GM12801 (cell line): ENCODE measurements at regions not wholly inside any gene's neighbourhood (a gene's known extent, or its start where the extent isn't known, plus 50 kb on each side); places are given as distances from the start of the nearest gene placed in this dataset.

Experiments
- TF ChIP-seq, protein P1 (sequence below): IDR thresholded peaks from one replicate; pipeline ENCODE4 v1.5.1; 2011; ENCODE audit warnings: control low read depth; ENCODE audit not compliant: insufficient read length; ENCODE audit errors: extremely low read depth

DNA sequence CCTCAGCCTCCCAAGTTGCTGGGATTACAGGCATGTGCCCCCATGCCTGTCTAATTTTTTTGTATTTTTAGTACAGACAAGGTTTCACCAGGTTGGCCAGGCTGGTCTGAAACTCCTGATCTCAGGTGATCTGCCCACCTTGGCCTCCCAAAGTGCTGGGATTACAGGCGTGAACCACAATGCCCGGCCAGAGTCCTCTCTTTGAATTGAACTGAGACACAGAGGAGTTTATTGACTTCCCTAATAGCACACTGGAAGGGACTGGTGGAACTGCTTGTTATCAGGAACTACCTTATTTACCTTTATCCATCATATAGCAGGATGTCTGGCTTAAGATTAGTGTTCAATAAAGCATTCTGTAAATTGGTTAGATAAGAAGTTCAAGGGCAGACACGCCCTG, 613.8 kb downstream of the EFNB2 start:
- TF ChIP-seq, protein P1, sequence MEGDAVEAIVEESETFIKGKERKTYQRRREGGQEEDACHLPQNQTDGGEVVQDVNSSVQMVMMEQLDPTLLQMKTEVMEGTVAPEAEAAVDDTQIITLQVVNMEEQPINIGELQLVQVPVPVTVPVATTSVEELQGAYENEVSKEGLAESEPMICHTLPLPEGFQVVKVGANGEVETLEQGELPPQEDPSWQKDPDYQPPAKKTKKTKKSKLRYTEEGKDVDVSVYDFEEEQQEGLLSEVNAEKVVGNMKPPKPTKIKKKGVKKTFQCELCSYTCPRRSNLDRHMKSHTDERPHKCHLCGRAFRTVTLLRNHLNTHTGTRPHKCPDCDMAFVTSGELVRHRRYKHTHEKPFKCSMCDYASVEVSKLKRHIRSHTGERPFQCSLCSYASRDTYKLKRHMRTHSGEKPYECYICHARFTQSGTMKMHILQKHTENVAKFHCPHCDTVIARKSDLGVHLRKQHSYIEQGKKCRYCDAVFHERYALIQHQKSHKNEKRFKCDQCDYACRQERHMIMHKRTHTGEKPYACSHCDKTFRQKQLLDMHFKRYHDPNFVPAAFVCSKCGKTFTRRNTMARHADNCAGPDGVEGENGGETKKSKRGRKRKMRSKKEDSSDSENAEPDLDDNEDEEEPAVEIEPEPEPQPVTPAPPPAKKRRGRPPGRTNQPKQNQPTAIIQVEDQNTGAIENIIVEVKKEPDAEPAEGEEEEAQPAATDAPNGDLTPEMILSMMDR: no peak

DNA sequence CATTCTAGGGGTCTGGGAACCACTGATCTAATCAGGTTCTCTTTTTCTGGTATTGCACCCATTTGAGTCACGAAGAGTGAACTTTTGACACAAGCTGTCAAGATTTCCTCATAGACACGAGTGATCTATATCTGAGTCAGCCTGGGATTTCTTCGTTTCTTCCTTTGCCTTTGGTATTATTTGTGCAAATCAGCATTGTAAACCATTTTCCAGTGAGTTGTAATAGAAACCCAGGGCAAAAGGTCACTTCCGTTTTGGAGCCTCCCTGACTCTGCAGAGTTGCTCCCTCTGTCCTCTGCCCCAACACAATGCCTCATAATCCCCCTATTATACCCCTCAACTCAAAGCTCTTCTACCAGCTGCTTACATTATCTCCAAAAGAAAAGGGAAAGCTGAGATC, 615.1 kb downstream of the EFNB2 start:
- TF ChIP-seq, protein P1: no peak

DNA sequence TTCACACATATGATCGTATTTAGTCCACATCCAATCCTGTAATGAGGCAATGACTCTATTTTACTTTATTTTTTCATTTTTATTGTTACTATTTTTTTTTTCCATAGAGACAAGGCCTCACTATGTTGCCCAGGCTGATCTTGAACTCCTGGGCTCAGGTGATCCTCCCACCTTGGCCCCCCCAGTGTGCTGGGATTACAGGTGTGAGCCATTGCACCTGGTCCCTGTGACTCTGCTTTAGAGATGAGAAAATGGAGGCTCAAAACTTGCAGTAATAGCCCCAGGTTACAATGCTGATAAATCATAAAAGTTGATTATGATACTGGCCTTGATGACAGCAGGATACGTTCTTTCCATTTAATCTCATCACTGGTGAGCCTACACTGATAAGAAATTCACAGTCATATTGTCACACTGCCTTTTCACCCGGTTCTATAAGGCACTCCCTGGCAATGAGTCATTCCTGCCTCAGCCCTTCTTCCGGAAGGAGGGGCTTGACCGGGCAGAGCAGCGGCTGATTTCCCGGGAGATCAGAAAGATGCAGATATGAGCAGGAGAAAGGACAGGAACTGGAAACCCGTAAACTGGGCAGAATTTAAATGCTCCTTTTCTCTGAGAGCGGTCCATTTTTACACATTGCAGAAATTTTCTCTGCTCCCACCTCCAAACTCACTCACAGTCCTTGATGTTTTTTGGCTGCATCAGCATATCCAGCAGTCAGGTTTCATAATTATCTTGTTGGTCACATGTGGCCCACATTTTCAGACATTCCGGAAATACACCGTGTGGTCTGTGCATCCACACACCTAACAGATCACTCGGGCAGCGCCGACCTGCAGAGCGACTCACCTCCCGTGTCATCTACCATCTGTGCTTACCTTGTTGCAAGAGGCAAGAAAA, 616.4 kb downstream of the EFNB2 start:
- TF ChIP-seq, protein P1: no peak

DNA sequence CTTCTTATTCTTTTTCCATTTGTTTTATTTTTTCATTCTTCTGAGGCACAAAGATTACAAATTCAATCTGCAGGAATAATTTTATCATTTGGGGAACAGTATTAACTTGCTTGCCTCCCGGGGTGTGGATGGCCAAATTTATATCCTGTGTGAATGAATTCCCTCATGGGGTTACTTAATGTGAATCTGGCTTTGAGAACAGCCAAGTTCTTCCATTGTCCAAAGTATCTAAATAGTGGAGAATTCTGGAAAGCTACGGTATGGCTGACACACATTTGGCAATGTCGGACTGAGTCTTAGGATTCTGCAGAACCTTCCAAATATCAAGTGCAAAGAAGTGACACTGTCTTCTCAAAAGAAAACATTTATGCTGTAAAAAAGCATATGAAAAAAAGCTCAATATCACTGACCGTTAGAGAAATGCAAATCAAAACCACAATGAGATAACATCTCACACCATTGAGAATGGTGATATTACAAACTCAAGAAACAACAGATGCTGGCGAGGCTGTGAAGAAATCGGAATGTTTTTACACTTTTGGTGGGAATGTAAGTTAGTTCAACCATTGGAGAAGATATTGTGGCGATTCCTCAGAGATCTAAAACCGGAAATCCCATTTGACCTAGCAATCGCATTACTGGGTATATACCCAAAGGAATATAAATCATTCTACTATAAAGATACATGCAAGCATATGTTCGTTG, 620.2 kb downstream of the EFNB2 start:
- TF ChIP-seq, protein P1: no peak

DNA sequence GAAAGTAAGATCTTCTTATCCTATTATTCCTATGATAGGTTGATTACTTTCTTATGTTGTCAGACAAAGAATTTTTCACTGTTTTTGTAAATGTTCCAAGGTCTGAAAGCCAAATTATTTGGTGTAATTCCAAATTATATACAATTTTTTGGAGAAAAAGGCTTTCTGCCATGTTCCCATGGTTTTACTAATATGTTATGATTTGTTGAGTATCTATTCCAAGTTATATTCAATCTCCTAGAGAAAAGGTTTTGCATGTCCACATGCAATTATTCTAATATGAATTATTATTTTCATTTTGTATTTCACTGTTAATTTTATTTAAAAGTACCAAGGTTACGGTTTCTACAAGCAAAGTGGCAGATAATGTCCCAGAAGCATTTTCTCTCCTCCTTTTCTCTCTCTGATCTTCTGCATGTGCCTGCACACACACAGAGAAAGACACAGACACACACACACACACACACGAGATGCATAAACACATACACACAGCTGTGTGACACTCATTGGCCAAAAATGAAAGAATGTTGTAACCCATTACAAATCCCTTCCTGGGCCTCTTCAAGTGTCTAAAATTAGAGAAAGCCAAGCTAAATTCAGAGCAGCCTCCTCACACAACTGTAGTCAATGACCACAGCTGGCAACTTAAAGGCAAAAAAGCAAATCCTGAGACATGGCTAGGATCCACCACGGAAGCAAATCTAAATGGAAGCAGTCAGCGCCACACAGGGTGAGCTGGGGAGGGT, 621.0 kb downstream of the EFNB2 start:
- TF ChIP-seq, protein P1: no peak

DNA sequence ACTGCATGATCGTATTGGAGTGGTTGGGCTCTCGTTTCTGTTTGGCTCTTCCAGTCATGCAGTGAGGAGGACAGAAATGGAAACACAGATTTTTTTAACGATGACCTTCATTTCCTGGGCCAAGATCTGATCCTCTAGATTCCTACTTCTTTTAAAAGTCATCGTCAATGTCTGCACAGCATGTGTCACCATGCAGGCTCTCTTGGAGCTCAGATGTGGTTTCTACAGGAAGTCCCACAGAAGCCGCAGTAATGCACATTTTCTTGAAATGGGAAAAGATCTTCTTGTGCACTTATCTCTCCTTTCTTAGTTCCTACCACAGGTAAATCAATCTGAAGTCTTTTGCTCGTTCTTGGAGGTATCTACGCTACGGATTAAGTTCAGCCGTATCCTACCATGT, 626.9 kb downstream of the EFNB2 start:
- TF ChIP-seq, protein P1: no peak
